SK-N-SH (cell line): ENCODE measurements at regions not wholly inside any gene's neighbourhood (a gene's known extent, or its start where the extent isn't known, plus 50 kb on each side); places are given as distances from the start of the nearest gene placed in this dataset.

Experiments used
- CTCF ChIA-PET: fragments of 300-600, 350-600 bp; formaldehyde crosslinking; extraction: SDS; loops from one replicate; lab custom pipeline; 2021; lab: Yijun Ruan, JAX
- POLR2A ChIA-PET: fragments of 350-600 bp; sonication (Branson Sonifier 250); formaldehyde crosslinking; extraction: SDS; loops from one replicate; lab custom pipeline; 2020; ENCODE audit warnings: antibody characterized with exemption, inconsistent platforms; lab: Yijun Ruan, JAX
- DNase-seq: peaks from one replicate; pipeline ENCODE4 v3.0.0; 2012
- H2AFZ ChIP-seq: fragments of 200-600 bp; sonication (generic); 2 replicates; pipeline ENCODE4 v1.8.1; 2016; ENCODE audit warnings: antibody characterized with exemption, mild to moderate bottlenecking, low read depth
- H3F3A ChIP-seq: fragments of 200-600 bp; sonication (generic); replicated peaks from 2 replicates; pipeline ENCODE3; 2016; ENCODE audit warnings: antibody characterized with exemption, mild to moderate bottlenecking; ENCODE audit not compliant: insufficient read depth
- H3K27ac ChIP-seq, 2 experiments: fragments of 200-500 bp in 1 of 2; fragments of 200-600 bp in 1 of 2; sonication (Bioruptor generic) in 1 of 2; sonication (generic), shearing (Covaris generic) in 1 of 2; 2 replicates each; pipeline versions ENCODE4 v1.5.1 to v1.6.1; 2014 to 2016; ENCODE audit warnings: low read depth in 2 of 2, inconsistent platforms in 1 of 2, low read length in 1 of 2, mild to moderate bottlenecking in 1 of 2, mixed read lengths in 1 of 2
- H3K27me3 ChIP-seq: fragments of 200-600 bp; sonication (generic), shearing (Covaris generic); 2 replicates; pipeline ENCODE4 v1.6.1; 2016; ENCODE audit warnings: mixed run types; ENCODE audit not compliant: insufficient read depth
- H3K36me3 ChIP-seq, 2 experiments: fragments of 200-500 bp in 1 of 2; fragments of 200-600 bp in 1 of 2; sonication (Bioruptor generic) in 1 of 2; sonication (generic) in 1 of 2; replicated peaks in 1 of 2; 2 replicates each; pipeline versions ENCODE3 to v1.5.1; 2014 to 2016; ENCODE audit warnings: low read length in 1 of 2, mild to moderate bottlenecking in 1 of 2; ENCODE audit not compliant: insufficient read depth in 2 of 2, control insufficient read depth in 1 of 2
- H3K4me1 ChIP-seq, 2 experiments: fragments of 200-500 bp in 1 of 2; fragments of 200-600 bp in 1 of 2; sonication (Bioruptor generic) in 1 of 2; sonication (generic), shearing (Covaris generic) in 1 of 2; 2 replicates each; pipeline versions ENCODE4 v1.5.1 to v1.6.1; 2014 to 2016; ENCODE audit warnings: low read depth in 1 of 2, low read length in 1 of 2, mixed run types in 1 of 2; ENCODE audit not compliant: insufficient read depth in 2 of 2, control insufficient read depth in 1 of 2
- H3K4me2 ChIP-seq: fragments of 200-600 bp; sonication (generic), shearing (Covaris generic); 2 replicates; pipeline ENCODE4 v1.6.1; 2017; ENCODE audit warnings: mixed run types
- H3K4me3 ChIP-seq, 2 experiments: fragments of 200-500 bp in 1 of 2; fragments of 200-600 bp in 1 of 2; sonication (Bioruptor generic) in 1 of 2; sonication (generic), shearing (Covaris generic) in 1 of 2; 2 replicates each; pipeline versions ENCODE4 v1.5.1 to v1.8.1; 2014 to 2016; ENCODE audit warnings: low read depth in 2 of 2, inconsistent platforms in 1 of 2, low read length in 1 of 2, mild to moderate bottlenecking in 1 of 2, mixed read lengths in 1 of 2, moderate library complexity in 1 of 2
- H3K79me2 ChIP-seq: fragments of 200-600 bp; sonication (generic); 2 replicates; pipeline ENCODE4 v1.8.1; 2017; ENCODE audit warnings: mild to moderate bottlenecking; ENCODE audit not compliant: insufficient read depth
- H3K9ac ChIP-seq: fragments of 200-600 bp; sonication (generic); 2 replicates; pipeline ENCODE4 v1.6.1; 2017; ENCODE audit warnings: mixed run types
- H3K9me2 ChIP-seq: fragments of 200-600 bp; sonication (generic); 2 replicates; pipeline ENCODE4 v1.6.1; 2017; ENCODE audit warnings: mixed run types
- H3K9me3 ChIP-seq: fragments of 200-600 bp; sonication (generic); 2 replicates; pipeline ENCODE4 v1.6.1; 2017; ENCODE audit warnings: mixed run types, mild to moderate bottlenecking, moderate library complexity
- H4K20me1 ChIP-seq: fragments of 200-600 bp; sonication (generic); 2 replicates; pipeline ENCODE4 v1.6.1; 2017; ENCODE audit warnings: mild to moderate bottlenecking, mixed run types; ENCODE audit not compliant: insufficient read depth
- CTCF ChIP-seq: fragments of 200-600 bp; sonication (generic); IDR thresholded peaks from 2 replicates; pipeline ENCODE4 v1.6.1; 2017; ENCODE audit warnings: antibody characterized with exemption, mild to moderate bottlenecking, moderate library complexity
- ELF1 ChIP-seq: IDR thresholded peaks from 2 replicates; pipeline ENCODE4 v1.4.0; 2012
- GATA2 ChIP-seq: sonication (generic); formaldehyde crosslinking; IDR thresholded peaks from 2 replicates; pipeline ENCODE4 v1.5.0; 2020; ENCODE audit warnings: mild to moderate bottlenecking, missing genetic modification reagents
- NFIC ChIP-seq: IDR thresholded peaks from 2 replicates; pipeline ENCODE4 v1.4.0; 2012; ENCODE audit warnings: borderline replicate concordance
- POLR2AphosphoS5 ChIP-seq: IDR thresholded peaks from 2 replicates; pipeline ENCODE4 v1.6.1; 2012; ENCODE audit warnings: low read depth, low read length
- RAD21 ChIP-seq: IDR thresholded peaks from 2 replicates; pipeline ENCODE4 v1.6.1; 2012; ENCODE audit warnings: mild to moderate bottlenecking, low read length
- RXRA ChIP-seq: IDR thresholded peaks from 2 replicates; pipeline ENCODE4 v1.4.0; 2012; ENCODE audit warnings: low read depth, mild to moderate bottlenecking, borderline replicate concordance
- SIN3A ChIP-seq: IDR thresholded peaks from 2 replicates; pipeline ENCODE4 v1.6.1; 2012; ENCODE audit warnings: low read depth, mild to moderate bottlenecking, low read length, moderate library complexity, borderline replicate concordance
- TCF12 ChIP-seq: IDR thresholded peaks from 2 replicates; pipeline ENCODE4 v1.4.0; 2012
- ZBTB33 ChIP-seq: IDR thresholded peaks from 2 replicates; pipeline ENCODE4 v1.4.0; 2012; ENCODE audit warnings: low read depth, borderline replicate concordance
- WGBS: methylation state at CpG from one replicate; pipeline ENCODE4 v1.1.6; 2017; ENCODE audit warnings: low lambda C conversion rate; 5-methylcytosine and 5-hydroxymethylcytosine counted together
- TF ChIP-seq, protein P1 (sequence below): fragments of 150-350 bp; IDR thresholded peaks from 2 replicates; pipeline ENCODE4 v1.6.1; 2016; ENCODE audit warnings: mild to moderate bottlenecking, low read depth, low read length
- TF ChIP-seq, protein P2 (sequence below): IDR thresholded peaks from 2 replicates; pipeline ENCODE4 v1.6.1; 2012; ENCODE audit warnings: mild to moderate bottlenecking, low read depth, low read length, moderate library complexity

DNA sequence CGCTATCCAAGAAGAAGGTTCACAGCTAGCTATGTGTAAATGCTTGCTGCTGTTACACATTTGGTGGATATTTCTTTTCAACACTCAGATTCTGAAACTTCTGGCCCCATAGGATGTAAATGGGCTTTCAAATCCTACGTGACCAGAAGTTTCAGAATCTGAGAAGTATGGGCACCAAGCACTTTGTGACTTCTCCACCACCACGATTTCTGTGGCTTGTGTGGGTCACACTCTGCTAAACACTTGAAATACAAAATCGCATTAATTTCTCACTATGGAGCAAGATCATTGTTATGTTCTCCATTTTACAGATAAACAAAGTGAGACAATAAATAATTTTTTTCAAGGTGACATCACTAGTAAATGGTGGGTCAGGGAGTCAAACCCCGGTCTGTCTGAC, 259.4 kb upstream of the JADE1 start:
- Histone ChIP-seq H3K4me1 (peaks cover 12 to 27% of the 10 kb centered on the region in 2 experiments), H4K20me1 (no peaks in the 10 kb centered on the region), H3K4me2 (no peak overlapping the region), H2AFZ (no peak overlapping the region), H3K27me3 (no peaks in the 10 kb centered on the region), H3K79me2 (no peaks in the 10 kb centered on the region), H3K27ac (no peak overlapping the region), H3K9ac (no peak overlapping the region), H3K36me3 (no peaks in the 10 kb centered on the region), H3F3A (peaks cover 10% of the 10 kb centered on the region), H3K9me2 (no peaks in the 10 kb centered on the region), H3K9me3 (no peaks in the 10 kb centered on the region), H3K4me3 (no peak overlapping the region)
- TF ChIP-seq RAD21, result no peak
- TF ChIP-seq SIN3A, result no peak
- no peak for TF ChIP-seq GATA2 (CRISPR knock-in tag)
- TF ChIP-seq POLR2AphosphoS5, result no peak
- TF ChIP-seq TCF12, result no peak
- TF ChIP-seq RXRA, result no peak
- no peak for TF ChIP-seq CTCF
- no peak for TF ChIP-seq ELF1
- TF ChIP-seq NFIC, result no peak
- no peak for TF ChIP-seq ZBTB33
- TF ChIP-seq, protein P1, sequence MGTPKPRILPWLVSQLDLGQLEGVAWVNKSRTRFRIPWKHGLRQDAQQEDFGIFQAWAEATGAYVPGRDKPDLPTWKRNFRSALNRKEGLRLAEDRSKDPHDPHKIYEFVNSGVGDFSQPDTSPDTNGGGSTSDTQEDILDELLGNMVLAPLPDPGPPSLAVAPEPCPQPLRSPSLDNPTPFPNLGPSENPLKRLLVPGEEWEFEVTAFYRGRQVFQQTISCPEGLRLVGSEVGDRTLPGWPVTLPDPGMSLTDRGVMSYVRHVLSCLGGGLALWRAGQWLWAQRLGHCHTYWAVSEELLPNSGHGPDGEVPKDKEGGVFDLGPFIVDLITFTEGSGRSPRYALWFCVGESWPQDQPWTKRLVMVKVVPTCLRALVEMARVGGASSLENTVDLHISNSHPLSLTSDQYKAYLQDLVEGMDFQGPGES, result no peak
- CTCF ChIA-PET, result no interaction called here
- POLR2A ChIA-PET, result no interaction called here
- no peak for DNase-seq
- WGBS, result 94% methylated on average over 5 of the region's 5 CpGs

- CTCF ChIA-PET, result no interaction called here
- H3K4me3 ChIP-seq, result no peak overlapping the region
- WGBS, result 93% methylated on average over 1 of the region's 1 CpG
- H3K36me3 ChIP-seq, result no peaks in the 10 kb centered on the region
- H3K9ac ChIP-seq, result no peak overlapping the region
- H3K27ac ChIP-seq, result no peak overlapping the region
- POLR2A ChIA-PET, result no interaction called here
- peaks cover 12 to 23% of the 10 kb centered on the region in 2 experiments for H3K4me1 ChIP-seq
- H3K9me2 ChIP-seq, result no peaks in the 10 kb centered on the region
- peaks cover 10% of the 10 kb centered on the region for H3F3A ChIP-seq
- no peaks in the 10 kb centered on the region for H3K27me3 ChIP-seq
- no peak overlapping the region for H3K4me2 ChIP-seq
- TF ChIP-seq, protein P2, sequence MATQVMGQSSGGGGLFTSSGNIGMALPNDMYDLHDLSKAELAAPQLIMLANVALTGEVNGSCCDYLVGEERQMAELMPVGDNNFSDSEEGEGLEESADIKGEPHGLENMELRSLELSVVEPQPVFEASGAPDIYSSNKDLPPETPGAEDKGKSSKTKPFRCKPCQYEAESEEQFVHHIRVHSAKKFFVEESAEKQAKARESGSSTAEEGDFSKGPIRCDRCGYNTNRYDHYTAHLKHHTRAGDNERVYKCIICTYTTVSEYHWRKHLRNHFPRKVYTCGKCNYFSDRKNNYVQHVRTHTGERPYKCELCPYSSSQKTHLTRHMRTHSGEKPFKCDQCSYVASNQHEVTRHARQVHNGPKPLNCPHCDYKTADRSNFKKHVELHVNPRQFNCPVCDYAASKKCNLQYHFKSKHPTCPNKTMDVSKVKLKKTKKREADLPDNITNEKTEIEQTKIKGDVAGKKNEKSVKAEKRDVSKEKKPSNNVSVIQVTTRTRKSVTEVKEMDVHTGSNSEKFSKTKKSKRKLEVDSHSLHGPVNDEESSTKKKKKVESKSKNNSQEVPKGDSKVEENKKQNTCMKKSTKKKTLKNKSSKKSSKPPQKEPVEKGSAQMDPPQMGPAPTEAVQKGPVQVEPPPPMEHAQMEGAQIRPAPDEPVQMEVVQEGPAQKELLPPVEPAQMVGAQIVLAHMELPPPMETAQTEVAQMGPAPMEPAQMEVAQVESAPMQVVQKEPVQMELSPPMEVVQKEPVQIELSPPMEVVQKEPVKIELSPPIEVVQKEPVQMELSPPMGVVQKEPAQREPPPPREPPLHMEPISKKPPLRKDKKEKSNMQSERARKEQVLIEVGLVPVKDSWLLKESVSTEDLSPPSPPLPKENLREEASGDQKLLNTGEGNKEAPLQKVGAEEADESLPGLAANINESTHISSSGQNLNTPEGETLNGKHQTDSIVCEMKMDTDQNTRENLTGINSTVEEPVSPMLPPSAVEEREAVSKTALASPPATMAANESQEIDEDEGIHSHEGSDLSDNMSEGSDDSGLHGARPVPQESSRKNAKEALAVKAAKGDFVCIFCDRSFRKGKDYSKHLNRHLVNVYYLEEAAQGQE, result no peak
- DNase-seq, result no peak
- no peak overlapping the region for H2AFZ ChIP-seq
- no peaks in the 10 kb centered on the region for H3K79me2 ChIP-seq
- no peaks in the 10 kb centered on the region for H3K9me3 ChIP-seq
- H4K20me1 ChIP-seq, result no peaks in the 10 kb centered on the region
Observed at GRCh38 chr4:128549636-128550035, 259.9 kb upstream of the JADE1 start.
